ENCODE measurements at regions not wholly inside any gene's neighbourhood (a gene's known extent, or its start where the extent isn't known, plus 50 kb on each side); places are given as distances from the start of the nearest gene placed in this dataset.
A peak's percentile ranks its signal among the peaks of the same experiment; 100 is the strongest.

GRCh38 chr15:36218991-36219390 lies 360.4 kb upstream of the CDIN1 start:
- no peak for ATAC-seq
- RAD21 ChIA-PET (ENCODE audit: low non-redundant PET in 1 of 2, low total read pairs in 2 of 2, uncharacterized antibody in 2 of 2, unreplicated experiment in 2 of 2): no interaction called here
- POLR2A ChIA-PET: no interaction called here
- intact Hi-C loops (cut with micrococcal nuclease): no loop called here
- H2AFZ ChIP-seq (ENCODE audit: low read depth, low read length, poor library complexity, severe bottlenecking): no peak overlapping the region
- no TSS peak for BruUV-seq (replicated peaks)
- no peaks in the 10 kb centered on the region for H3K27me3 ChIP-seq (ENCODE audit: insufficient read depth, low read length)
- no peak overlapping the region for H3K4me2 ChIP-seq (ENCODE audit: low read length)
- no peak overlapping the region for H3K9ac ChIP-seq (ENCODE audit: low read length)
- no peaks in the 10 kb centered on the region; a peak in 1 of 4 replicates for H3K9me3 ChIP-seq (ENCODE audit: control insufficient read depth in 1 of 2, insufficient read depth in 1 of 2, low read depth in 1 of 2, low read length in 2 of 2)
- no peaks in the 10 kb centered on the region for H3K4me1 ChIP-seq (ENCODE audit: control insufficient read depth in 1 of 2, insufficient read depth in 2 of 2, low read length in 2 of 2)
- no peak for DNase-seq (ENCODE audit: low read depth, low spot score)
- CTCF ChIA-PET: no interaction called here
- TF ChIP-seq FOSL1 (IDR thresholded peaks at IDR 0.05; ENCODE audit: low read depth) (no peak), EZH2 (IDR thresholded peaks at IDR 0.05) (no peak)
- no peaks in the 10 kb centered on the region for H4K20me1 ChIP-seq (ENCODE audit: insufficient read depth)
- no peaks in the 10 kb centered on the region for H3K79me2 ChIP-seq (ENCODE audit: insufficient read depth, low read length)
- no peak overlapping the region for H3K4me3 ChIP-seq (replicated peaks in 1 of 2; ENCODE audit: low read depth in 1 of 2, low read length in 2 of 2)
- no peaks in the 10 kb centered on the region for H3K36me3 ChIP-seq (ENCODE audit: control insufficient read depth in 1 of 2, insufficient read depth in 2 of 2, low read length in 2 of 2)
- H3K27ac ChIP-seq (ENCODE audit: low read depth, low read length): no peak overlapping the region
- H3K9me2 ChIP-seq (ENCODE audit: insufficient read depth): no peaks in the 10 kb centered on the region

GRCh38 chr15:36221992-36222391 lies 357.4 kb upstream of the CDIN1 start:
- peak; percentile 7 for DNase-seq (ENCODE audit: low read depth, low spot score)
- H3K36me3 ChIP-seq (ENCODE audit: control insufficient read depth in 1 of 2, insufficient read depth in 2 of 2, low read length in 2 of 2): no peaks in the 10 kb centered on the region
- H2AFZ ChIP-seq (ENCODE audit: low read depth, low read length, poor library complexity, severe bottlenecking): no peak overlapping the region
- no peaks in the 10 kb centered on the region for H3K4me1 ChIP-seq (ENCODE audit: control insufficient read depth in 1 of 2, insufficient read depth in 2 of 2, low read length in 2 of 2)
- H3K4me2 ChIP-seq (ENCODE audit: low read length): no peak overlapping the region
- no peaks in the 10 kb centered on the region for H3K9me2 ChIP-seq (ENCODE audit: insufficient read depth)
- no peaks in the 10 kb centered on the region for H4K20me1 ChIP-seq (ENCODE audit: insufficient read depth)
- no peak overlapping the region for H3K4me3 ChIP-seq (replicated peaks in 1 of 2; ENCODE audit: low read depth in 1 of 2, low read length in 2 of 2)
- H3K9me3 ChIP-seq (ENCODE audit: control insufficient read depth in 1 of 2, insufficient read depth in 1 of 2, low read depth in 1 of 2, low read length in 2 of 2): no peaks in the 10 kb centered on the region; a peak in 1 of 4 replicates
- intact Hi-C loops (cut with micrococcal nuclease): no loop called here
- CTCF ChIA-PET: no interaction called here
- H3K27me3 ChIP-seq (ENCODE audit: insufficient read depth, low read length): no peaks in the 10 kb centered on the region
- H3K79me2 ChIP-seq (ENCODE audit: insufficient read depth, low read length): no peaks in the 10 kb centered on the region
- POLR2A ChIA-PET: no interaction called here
- ATAC-seq: no peak
- BruUV-seq (replicated peaks): no TSS peak
- RAD21 ChIA-PET (ENCODE audit: low non-redundant PET in 1 of 2, low total read pairs in 2 of 2, uncharacterized antibody in 2 of 2, unreplicated experiment in 2 of 2): no interaction called here
- H3K9ac ChIP-seq (ENCODE audit: low read length): no peak overlapping the region
- H3K27ac ChIP-seq (ENCODE audit: low read depth, low read length): no peak overlapping the region
- TF ChIP-seq ELF1 (IDR thresholded peaks at IDR 0.05; ENCODE audit: borderline replicate concordance, low read depth) (no peak), ZBTB33 (IDR thresholded peaks at IDR 0.05; ENCODE audit: extremely low read depth, insufficient replicate concordance, low read length) (no peak), SP1 (IDR thresholded peaks at IDR 0.05; ENCODE audit: low read depth) (no peak), ZNF274 (IDR thresholded peaks at IDR 0.05; ENCODE audit: low read depth, low read length) (no peak), CEBPB (IDR thresholded peaks at IDR 0.05; ENCODE audit: low read depth) (no peak), POLR2A (IDR thresholded peaks at IDR 0.05; ENCODE audit: borderline replicate concordance, extremely low read depth, insufficient read depth, insufficient read length) (no peak), CTCF (IDR thresholded peaks at IDR 0.05 in 2 of 3, conservative IDR thresholded peaks at IDR 0.05 in 1 of 3; ENCODE audit: borderline replicate concordance in 1 of 3, insufficient read depth in 1 of 3, low read depth in 2 of 3, low read length in 2 of 3) (no peak), RAD21 (IDR thresholded peaks at IDR 0.05; ENCODE audit: low read depth) (no peak), REST (IDR thresholded peaks at IDR 0.05; ENCODE audit: low read depth) (no peak), ATF3 (IDR thresholded peaks at IDR 0.05) (no peak), YY1 (IDR thresholded peaks at IDR 0.05; ENCODE audit: extremely low read depth, insufficient replicate concordance, low read depth, low read length) (no peak), FOSL1 (IDR thresholded peaks at IDR 0.05; ENCODE audit: low read depth) (no peak), SRF (IDR thresholded peaks at IDR 0.05; ENCODE audit: low read depth) (no peak)

Measured in HCT116 (cell line).